HG02938 (cell line): ENCODE measurements at regions not wholly inside any gene's neighbourhood (a gene's known extent, or its start where the extent isn't known, plus 50 kb on each side); places are given as distances from the start of the nearest gene placed in this dataset.

Experiments used
- ATAC-seq: cut with Tn5 transposase; IDR thresholded peaks from one replicate; pipeline ENCODE4 v1.9.1; 2021; ENCODE audit warnings: mild to moderate bottlenecking, moderate library complexity; ENCODE audit not compliant: unreplicated experiment

- no peak for ATAC-seq
Observed at GRCh38 chr3:24639481-24640329, 145.1 kb upstream of the THRB start.

GRCh38 chr3:24640330-24640877, 145.8 kb upstream of the THRB start:
- ATAC-seq, result no peak

DNA sequence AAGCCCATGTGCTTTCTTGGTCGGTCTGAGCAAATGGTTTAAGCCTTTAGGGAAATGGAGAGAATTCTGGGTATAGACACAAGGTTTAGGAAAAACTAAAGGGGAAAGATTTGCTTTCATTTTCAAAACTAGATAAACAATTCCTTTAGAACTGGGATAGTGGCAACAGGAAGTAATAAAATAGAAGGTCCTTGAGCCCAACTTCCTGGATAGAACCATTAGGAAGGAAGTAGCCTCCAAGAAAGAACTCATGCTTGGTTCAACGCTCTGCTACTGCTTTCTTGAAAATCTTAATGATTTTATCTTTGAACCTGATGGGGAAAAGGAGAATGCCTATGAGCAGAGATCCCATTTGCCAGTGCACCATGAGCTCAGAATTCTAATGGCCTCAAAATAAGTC, 147.0 kb upstream of the THRB start:
- no peak for ATAC-seq

- ATAC-seq, result no peak
Observed at GRCh38 chr3:24645047-24645446, 150.4 kb upstream of the THRB start.

GRCh38 chr3:24646790-24647189, 152.1 kb upstream of the THRB start:
- ATAC-seq, result no peak

- no peak for ATAC-seq
Observed at GRCh38 chr3:24648063-24648462, 153.4 kb upstream of the THRB start.

- no peak for ATAC-seq
Observed at GRCh38 chr3:24650839-24651238, 156.2 kb upstream of the THRB start.

DNA sequence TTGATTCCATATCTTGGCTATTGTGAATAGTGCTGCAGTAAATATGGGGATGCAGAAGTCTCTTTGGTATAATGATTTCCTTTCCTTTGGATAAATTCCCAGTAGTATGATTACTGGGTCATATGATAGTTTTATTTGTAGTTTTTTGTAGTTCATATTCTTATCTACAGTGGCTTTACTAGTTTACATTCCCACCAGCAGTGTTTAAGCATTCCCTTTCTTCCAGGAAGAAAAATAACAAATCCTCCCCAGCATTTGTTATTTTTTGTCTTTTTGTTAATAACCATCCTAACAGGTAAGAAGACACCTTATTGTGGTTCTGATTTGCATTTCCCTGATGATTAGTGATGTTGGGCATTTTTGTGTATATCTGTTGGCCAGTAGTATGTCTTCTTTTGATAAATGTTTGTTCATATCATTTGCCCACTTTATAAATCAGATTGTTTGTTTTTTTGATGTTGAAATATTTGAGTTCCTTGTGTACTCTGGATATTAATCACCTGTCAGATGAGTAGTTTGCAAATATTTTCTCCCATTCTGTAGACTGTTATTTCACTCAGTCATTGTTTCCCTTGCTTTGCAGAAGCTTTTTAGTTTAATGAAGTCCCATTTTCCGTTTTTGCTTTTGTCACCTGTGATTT, 163.3 kb upstream of the THRB start:
- no peak for ATAC-seq

DNA sequence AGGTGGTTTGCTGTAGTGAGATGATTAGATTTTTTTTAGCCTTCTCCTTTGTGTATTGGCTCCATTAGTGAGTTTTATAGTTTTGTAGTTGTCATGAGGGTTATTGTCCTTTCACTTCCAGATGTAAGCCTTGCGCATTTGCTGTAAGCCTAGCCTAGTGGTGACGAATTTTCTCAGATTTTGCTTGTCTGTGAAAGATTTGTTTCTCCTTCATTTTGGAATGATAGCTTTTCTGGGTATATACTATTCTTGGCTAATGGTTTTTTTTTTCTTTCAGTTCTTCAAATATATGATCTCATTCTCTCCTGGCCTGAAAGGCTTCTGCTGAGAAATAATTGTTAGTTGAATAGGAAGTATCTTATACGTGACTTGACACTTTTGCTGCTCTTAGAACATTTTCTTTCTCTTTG, 166.5 kb upstream of the THRB start:
- ATAC-seq, result no peak

DNA sequence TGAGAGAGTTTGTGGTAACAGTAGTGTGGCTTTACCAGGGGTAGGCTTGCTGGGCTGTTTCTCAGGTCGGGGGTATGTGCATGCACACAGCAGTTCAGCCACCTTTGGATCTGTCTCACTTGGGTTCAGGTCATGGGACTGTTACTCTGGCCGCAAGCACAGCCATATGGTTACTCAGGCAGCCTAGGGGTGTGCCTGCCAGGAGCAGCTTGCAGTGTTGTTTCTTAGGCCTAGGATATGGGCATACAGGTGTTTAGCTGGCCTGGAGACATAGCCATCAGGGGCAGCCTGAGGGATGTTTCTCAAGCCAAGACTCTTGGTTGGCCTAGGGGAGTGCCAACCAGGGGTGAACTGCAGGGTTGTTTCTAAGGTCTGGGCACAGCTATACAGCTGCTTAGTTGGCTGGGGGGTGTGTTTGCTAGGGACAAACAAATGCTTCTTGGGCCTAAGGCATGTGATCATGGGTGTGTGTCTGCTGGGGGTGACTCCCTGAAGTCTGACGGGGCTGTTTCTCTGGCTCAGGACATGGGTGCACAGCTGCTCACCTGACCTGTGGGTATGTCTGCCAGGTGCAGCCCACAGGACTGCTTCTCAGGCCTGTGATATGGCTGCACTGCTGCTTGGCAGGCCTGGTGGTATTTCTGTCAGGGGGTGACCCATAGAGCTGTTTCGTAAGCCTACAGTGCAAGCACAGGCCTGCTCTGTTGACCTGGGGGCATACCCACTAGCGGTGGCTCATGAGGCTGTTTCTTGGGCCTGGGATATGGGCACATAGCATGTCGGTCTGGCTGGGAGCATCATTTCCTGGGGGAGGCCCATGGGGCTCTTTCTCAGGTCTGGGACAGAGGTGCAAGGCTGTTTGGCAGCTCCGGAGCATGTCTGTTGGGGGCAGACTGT, 168.0 kb upstream of the THRB start:
- no peak for ATAC-seq

GRCh38 chr3:24663406-24663805, 168.8 kb upstream of the THRB start:
- no peak for ATAC-seq

DNA sequence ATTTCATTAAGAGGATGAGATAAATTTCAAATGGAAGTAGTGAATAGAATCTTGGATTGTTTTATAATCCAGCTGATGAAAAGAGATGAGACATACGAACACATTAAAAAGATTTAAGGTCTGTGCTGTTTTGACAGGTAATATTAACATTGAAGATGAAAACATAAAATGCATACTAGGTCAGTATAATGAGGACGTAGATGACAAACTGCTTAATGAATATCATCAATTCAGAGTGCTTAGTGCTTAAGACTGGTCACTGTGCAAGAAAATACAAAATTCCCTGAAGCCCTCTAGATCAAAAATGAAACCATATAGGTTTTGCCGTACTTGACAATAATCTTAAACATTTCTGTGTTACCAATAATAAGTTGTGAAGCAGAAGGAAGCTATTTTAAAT, 173.4 kb upstream of the THRB start:
- ATAC-seq, result no peak

GRCh38 chr3:24670871-24671270, 176.2 kb upstream of the THRB start:
- ATAC-seq, result no peak

DNA sequence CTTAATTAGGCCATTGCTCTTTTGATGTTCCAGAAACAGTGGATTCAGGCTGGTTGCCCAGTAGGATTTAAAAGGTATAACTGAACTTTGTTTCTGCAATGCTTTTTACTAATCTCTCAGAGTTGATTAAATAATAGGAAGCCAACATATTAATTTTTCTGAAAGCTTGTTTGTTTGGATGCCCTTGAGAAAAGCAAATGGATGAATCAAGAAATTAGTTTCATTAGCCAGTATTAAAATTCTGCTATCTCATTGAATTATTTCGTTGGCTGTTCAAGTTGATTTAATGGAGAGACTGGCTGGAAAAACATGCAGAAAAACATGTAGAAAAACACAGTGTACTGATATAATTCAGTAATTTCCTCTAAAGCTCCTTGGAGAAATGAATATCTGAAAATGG, 178.9 kb upstream of the THRB start:
- no peak for ATAC-seq

- ATAC-seq, result no peak
Observed at GRCh38 chr3:24674261-24674660, 179.6 kb upstream of the THRB start.

- no peak for ATAC-seq
Observed at GRCh38 chr3:24678021-24678420, 183.4 kb upstream of the THRB start.

- ATAC-seq, result no peak
Observed at GRCh38 chr3:24678421-24678865, 183.8 kb upstream of the THRB start.

GRCh38 chr3:24679429-24679828, 184.8 kb upstream of the THRB start:
- no peak for ATAC-seq

DNA sequence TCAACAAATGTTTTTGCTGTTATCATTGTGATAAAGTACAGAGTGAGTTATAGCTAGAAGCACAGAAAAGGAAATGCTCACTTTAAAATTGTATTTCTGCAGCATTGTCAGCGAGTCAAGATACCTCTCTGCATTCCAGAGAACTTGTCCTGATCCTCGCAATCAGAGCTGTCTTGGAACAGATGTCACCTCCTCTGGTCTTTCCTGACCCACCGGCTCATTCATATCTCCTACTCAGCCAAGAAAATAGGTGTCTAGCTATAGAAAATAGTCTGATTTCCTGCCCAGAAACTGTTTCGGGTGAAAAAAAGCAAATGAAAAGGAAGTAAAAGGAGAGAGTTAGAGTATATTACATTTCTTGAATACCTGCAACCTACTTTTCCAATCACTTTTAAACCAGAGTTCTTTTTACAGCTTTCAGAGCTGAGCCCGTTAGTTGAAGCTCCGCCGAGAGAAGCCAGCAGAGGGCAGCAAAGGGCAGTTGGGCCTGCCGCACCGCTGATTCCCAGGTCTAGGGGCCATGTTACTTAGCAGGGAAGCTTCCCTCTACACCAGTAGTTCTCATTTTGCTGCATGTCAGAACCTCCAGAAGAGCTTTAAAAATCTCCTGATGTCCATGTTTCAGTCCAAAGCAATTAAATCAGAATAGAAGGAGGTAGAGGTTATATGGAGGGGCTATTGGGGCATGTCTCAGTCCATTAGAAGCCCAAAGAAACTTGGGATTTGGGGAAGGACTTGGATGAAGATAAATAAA, 185.7 kb upstream of the THRB start:
- peak; percentile 73 for ATAC-seq

DNA sequence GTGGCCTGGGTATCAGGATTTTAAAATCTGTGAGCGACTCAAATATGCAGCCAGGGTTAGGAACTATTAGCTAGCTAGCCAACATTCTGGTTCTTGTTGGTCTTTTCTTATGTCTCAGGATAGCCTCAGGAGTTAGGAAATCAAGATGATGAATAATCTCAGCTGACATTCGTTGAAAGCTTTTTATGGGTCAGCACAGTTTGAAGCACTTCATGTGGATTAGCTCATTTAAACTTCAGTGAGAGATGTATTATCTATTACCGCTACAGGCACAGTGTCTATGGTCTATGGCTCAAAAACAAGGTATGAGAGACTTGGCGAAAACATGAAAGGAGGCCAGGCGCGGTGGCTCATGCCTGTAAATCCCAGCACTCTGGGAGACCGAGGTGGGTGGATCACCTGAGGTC, 187.5 kb upstream of the THRB start:
- ATAC-seq, result no peak
